ENCODE measurements at regions not wholly inside any gene's neighbourhood (a gene's known extent, or its start where the extent isn't known, plus 50 kb on each side); places are given as distances from the start of the nearest gene placed in this dataset.

GRCh38 chr5:93206203-93206602, 374.8 kb downstream of the NR2F1-AS1 start:
- Histone ChIP-seq H3K9me3 (ENCODE audit: insufficient read depth, low read depth, low read length) (no peaks in the 10 kb centered on the region), H2BK120ac (ENCODE audit: insufficient read depth, low read length, poor library complexity) (no peak overlapping the region), H2AFZ (ENCODE audit: insufficient read depth, low read length, poor library complexity) (no peak overlapping the region), H3K23ac (ENCODE audit: low read length) (no peak overlapping the region), H3K79me1 (ENCODE audit: low read length) (no peaks in the 10 kb centered on the region), H4K12ac (ENCODE audit: low read depth, low read length) (no peak overlapping the region), H4K91ac (ENCODE audit: low read depth, low read length) (no peak overlapping the region), H3K36me3 (ENCODE audit: control insufficient read depth in 1 of 2, insufficient read depth in 2 of 2, low read length in 2 of 2) (no peaks in the 10 kb centered on the region), H3K27ac (ENCODE audit: low read depth, low read length) (no peak overlapping the region), H2BK5ac (ENCODE audit: low read depth, low read length, poor library complexity) (no peak overlapping the region), H3K4ac (ENCODE audit: low read depth, low read length) (no peak overlapping the region), H3K27me3 (ENCODE audit: insufficient read depth, low read length) (no peaks in the 10 kb centered on the region), H4K8ac (ENCODE audit: low read depth, low read length) (no peak overlapping the region), H3K79me2 (ENCODE audit: control insufficient read depth, insufficient read depth, low read length, poor library complexity) (no peaks in the 10 kb centered on the region), H3K18ac (ENCODE audit: low read length) (no peak overlapping the region), H3K14ac (ENCODE audit: low read length) (no peak overlapping the region), H3K9ac (ENCODE audit: low read length) (no peak overlapping the region), H3K4me3 (ENCODE audit: low read depth, low read length) (no peak overlapping the region), H3K4me2 (ENCODE audit: low read length) (no peak overlapping the region), H2AK5ac (ENCODE audit: low read length) (no peak overlapping the region), H2BK12ac (ENCODE audit: low read length) (no peak overlapping the region), H3K4me1 (ENCODE audit: control insufficient read depth in 1 of 2, insufficient read depth in 2 of 2, low read length in 2 of 2) (no peaks in the 10 kb centered on the region)
- WGBS (ENCODE audit: extremely low coverage, insufficient coverage, insufficient read length): no CpG with 5 or more reads among the region's 3 CpGs
- DNase-seq: no peak

- Histone ChIP-seq H3K14ac (ENCODE audit: low read length) (no peak overlapping the region), H4K12ac (ENCODE audit: low read depth, low read length) (no peak overlapping the region), H3K4me1 (ENCODE audit: control insufficient read depth in 1 of 2, insufficient read depth in 2 of 2, low read length in 2 of 2) (no peaks in the 10 kb centered on the region), H3K27me3 (ENCODE audit: insufficient read depth, low read length) (no peaks in the 10 kb centered on the region), H3K4me3 (ENCODE audit: low read depth, low read length) (no peak overlapping the region), H2BK12ac (ENCODE audit: low read length) (no peak overlapping the region), H3K4ac (ENCODE audit: low read depth, low read length) (no peak overlapping the region), H2AK5ac (ENCODE audit: low read length) (no peak overlapping the region), H3K23ac (ENCODE audit: low read length) (no peak overlapping the region), H3K9ac (ENCODE audit: low read length) (no peak overlapping the region), H3K79me1 (ENCODE audit: low read length) (no peaks in the 10 kb centered on the region), H3K9me3 (ENCODE audit: insufficient read depth, low read depth, low read length) (no peaks in the 10 kb centered on the region), H3K4me2 (ENCODE audit: low read length) (no peak overlapping the region), H3K36me3 (ENCODE audit: control insufficient read depth in 1 of 2, insufficient read depth in 2 of 2, low read length in 2 of 2) (no peaks in the 10 kb centered on the region), H3K18ac (ENCODE audit: low read length) (no peak overlapping the region), H2BK120ac (ENCODE audit: insufficient read depth, low read length, poor library complexity) (no peak overlapping the region), H3K27ac (ENCODE audit: low read depth, low read length) (no peak overlapping the region), H4K8ac (ENCODE audit: low read depth, low read length) (no peak overlapping the region), H2AFZ (ENCODE audit: insufficient read depth, low read length, poor library complexity) (no peak overlapping the region), H4K91ac (ENCODE audit: low read depth, low read length) (no peak overlapping the region), H3K79me2 (ENCODE audit: control insufficient read depth, insufficient read depth, low read length, poor library complexity) (no peaks in the 10 kb centered on the region), H2BK5ac (ENCODE audit: low read depth, low read length, poor library complexity) (no peak overlapping the region)
- no peak for DNase-seq
- no CpG with 5 or more reads among the region's 5 CpGs for WGBS (ENCODE audit: extremely low coverage, insufficient coverage, insufficient read length)
Measured at GRCh38 chr5:93201061-93201460, 380.0 kb downstream of the NR2F1-AS1 start.

- no peak overlapping the region for H3K23ac ChIP-seq (ENCODE audit: low read length)
- no peak overlapping the region for H3K27ac ChIP-seq (ENCODE audit: low read depth, low read length)
- no peaks in the 10 kb centered on the region for H3K79me2 ChIP-seq (ENCODE audit: control insufficient read depth, insufficient read depth, low read length, poor library complexity)
- H3K4ac ChIP-seq (ENCODE audit: low read depth, low read length): no peak overlapping the region
- H3K14ac ChIP-seq (ENCODE audit: low read length): no peak overlapping the region
- no peak overlapping the region for H3K9ac ChIP-seq (ENCODE audit: low read length)
- no peak overlapping the region for H4K12ac ChIP-seq (ENCODE audit: low read depth, low read length)
- no CpG with 5 or more reads among the region's 1 CpG for WGBS (ENCODE audit: extremely low coverage, insufficient coverage, insufficient read length)
- no peak for DNase-seq
- no peaks in the 10 kb centered on the region for H3K36me3 ChIP-seq (ENCODE audit: control insufficient read depth in 1 of 2, insufficient read depth in 2 of 2, low read length in 2 of 2)
- H4K8ac ChIP-seq (ENCODE audit: low read depth, low read length): no peak overlapping the region
- no peaks in the 10 kb centered on the region for H3K79me1 ChIP-seq (ENCODE audit: low read length)
- H3K18ac ChIP-seq (ENCODE audit: low read length): no peak overlapping the region
- H3K4me3 ChIP-seq (ENCODE audit: low read depth, low read length): no peak overlapping the region
- no peak overlapping the region for H2AK5ac ChIP-seq (ENCODE audit: low read length)
- H2BK12ac ChIP-seq (ENCODE audit: low read length): no peak overlapping the region
- H3K4me1 ChIP-seq (ENCODE audit: control insufficient read depth in 1 of 2, insufficient read depth in 2 of 2, low read length in 2 of 2): peaks cover 0 to 4% of the 10 kb centered on the region in 2 experiments
- no peak overlapping the region for H2BK5ac ChIP-seq (ENCODE audit: low read depth, low read length, poor library complexity)
- H3K4me2 ChIP-seq (ENCODE audit: low read length): no peak overlapping the region
- H2BK120ac ChIP-seq (ENCODE audit: insufficient read depth, low read length, poor library complexity): no peak overlapping the region
- no peaks in the 10 kb centered on the region for H3K9me3 ChIP-seq (ENCODE audit: insufficient read depth, low read depth, low read length)
- H2AFZ ChIP-seq (ENCODE audit: insufficient read depth, low read length, poor library complexity): no peak overlapping the region
- no peak overlapping the region for H4K91ac ChIP-seq (ENCODE audit: low read depth, low read length)
- H3K27me3 ChIP-seq (ENCODE audit: insufficient read depth, low read length): no peaks in the 10 kb centered on the region
Measured at GRCh38 chr5:93196986-93197385, 384.0 kb downstream of the NR2F1-AS1 start.

GRCh38 chr5:93193431-93194347, 387.3 kb downstream of the NR2F1-AS1 start:
- Histone ChIP-seq H3K9ac (ENCODE audit: low read length) (no peak overlapping the region), H3K27me3 (ENCODE audit: insufficient read depth, low read length) (no peaks in the 10 kb centered on the region), H2BK5ac (ENCODE audit: low read depth, low read length, poor library complexity) (no peak overlapping the region), H3K4me3 (ENCODE audit: low read depth, low read length) (no peak overlapping the region), H3K36me3 (ENCODE audit: control insufficient read depth in 1 of 2, insufficient read depth in 2 of 2, low read length in 2 of 2) (no peaks in the 10 kb centered on the region), H3K4ac (ENCODE audit: low read depth, low read length) (no peak overlapping the region), H2BK12ac (ENCODE audit: low read length) (no peak overlapping the region), H3K4me1 (ENCODE audit: control insufficient read depth in 1 of 2, insufficient read depth in 2 of 2, low read length in 2 of 2) (peaks cover 0 to 10% of the 10 kb centered on the region in 2 experiments), H2AK5ac (ENCODE audit: low read length) (no peak overlapping the region), H3K4me2 (ENCODE audit: low read length) (no peak overlapping the region), H2AFZ (ENCODE audit: insufficient read depth, low read length, poor library complexity) (no peak overlapping the region), H3K14ac (ENCODE audit: low read length) (no peak overlapping the region), H3K27ac (ENCODE audit: low read depth, low read length) (no peak overlapping the region), H3K23ac (ENCODE audit: low read length) (no peak overlapping the region), H2BK120ac (ENCODE audit: insufficient read depth, low read length, poor library complexity) (no peak overlapping the region), H3K79me2 (ENCODE audit: control insufficient read depth, insufficient read depth, low read length, poor library complexity) (no peaks in the 10 kb centered on the region), H3K79me1 (ENCODE audit: low read length) (no peaks in the 10 kb centered on the region), H3K18ac (ENCODE audit: low read length) (no peak overlapping the region), H4K12ac (ENCODE audit: low read depth, low read length) (no peak overlapping the region), H3K9me3 (ENCODE audit: insufficient read depth, low read depth, low read length) (no peaks in the 10 kb centered on the region), H4K91ac (ENCODE audit: low read depth, low read length) (no peak overlapping the region), H4K8ac (ENCODE audit: low read depth, low read length) (no peak overlapping the region)
- no CpG with 5 or more reads among the region's 7 CpGs for WGBS (ENCODE audit: extremely low coverage, insufficient coverage, insufficient read length)
- no peak for DNase-seq
